ENCODE measurements at regions not wholly inside any gene's neighbourhood (a gene's known extent, or its start where the extent isn't known, plus 50 kb on each side); places are given as distances from the start of the nearest gene placed in this dataset.
A peak's percentile ranks its signal among the peaks of the same experiment; 100 is the strongest.
"Not testable (repeated sequence)": the region's sequence is repeated elsewhere in the genome, so short reads cannot be mapped to it uniquely, and the experiment has no call there.

- no peak for DNase-seq (ENCODE audit: low spot score)
Measured at GRCh38 chr1:229006121-229006870, 264.6 kb upstream of the RAB4A start.

- no peak for DNase-seq (ENCODE audit: low spot score)
Measured at GRCh38 chr1:229007167-229007566, 263.7 kb upstream of the RAB4A start.

GRCh38 chr1:229007701-229008100, 263.2 kb upstream of the RAB4A start:
- no peak for DNase-seq (ENCODE audit: low spot score)

DNA sequence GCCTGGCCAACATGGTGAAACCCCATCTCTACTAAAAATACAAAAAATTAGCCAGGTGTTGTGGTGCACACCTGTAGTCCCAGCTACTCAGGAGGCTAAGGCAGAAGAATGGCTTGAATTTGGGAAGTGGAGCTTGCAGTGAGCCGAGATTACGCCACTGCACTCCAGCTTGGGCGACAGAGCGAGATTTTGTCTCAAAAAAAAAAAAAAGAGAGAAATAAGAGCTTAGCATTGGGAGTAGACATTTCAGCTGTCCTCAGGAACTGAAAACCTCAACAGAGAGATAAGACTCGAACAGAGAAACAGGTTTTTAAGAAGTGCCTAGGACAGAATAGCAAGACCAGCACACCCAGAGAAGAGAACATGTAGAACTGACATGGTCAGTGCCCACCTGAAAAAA, 262.6 kb upstream of the RAB4A start:
- not testable (repeated sequence) for DNase-seq (ENCODE audit: low spot score)

DNA sequence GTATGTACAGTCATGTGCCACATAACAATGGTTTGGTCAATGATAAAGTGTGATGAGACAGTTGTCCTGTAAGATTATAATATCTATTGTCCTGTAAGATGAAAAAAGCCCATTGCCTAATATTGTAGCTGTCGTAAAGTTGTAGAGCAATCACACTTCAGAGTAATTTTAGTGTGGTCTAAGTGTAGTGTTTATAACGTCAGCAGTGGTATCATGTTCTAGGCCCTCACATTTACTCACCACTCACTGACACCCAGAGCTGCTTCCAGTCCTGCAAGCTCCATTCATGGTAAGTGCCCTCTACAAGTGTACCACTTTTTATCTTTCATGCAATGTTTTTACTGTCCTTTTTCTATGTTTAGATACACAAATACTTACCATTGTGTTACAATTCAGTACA, 259.9 kb upstream of the RAB4A start:
- DNase-seq (ENCODE audit: low spot score): no peak

DNA sequence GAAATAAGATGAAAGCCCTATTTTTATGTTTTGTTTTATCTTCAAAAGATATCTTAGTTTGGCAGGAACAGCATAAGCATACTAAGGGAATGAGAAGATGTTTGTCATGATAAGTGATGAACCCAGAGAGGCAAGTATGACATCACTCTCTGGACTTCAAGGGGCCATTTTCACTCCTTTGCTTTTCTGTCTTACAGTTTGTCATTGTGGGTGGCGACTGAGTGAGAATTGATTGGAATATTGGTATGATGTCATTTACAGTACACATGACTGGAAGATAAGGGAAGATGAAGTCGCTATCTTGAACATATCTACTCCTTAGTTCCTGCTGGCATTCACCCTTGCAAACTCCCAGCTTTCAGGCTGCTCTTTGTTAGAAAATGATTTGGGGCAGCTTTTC, 258.1 kb upstream of the RAB4A start:
- DNase-seq (ENCODE audit: low spot score): peak; percentile 66

DNA sequence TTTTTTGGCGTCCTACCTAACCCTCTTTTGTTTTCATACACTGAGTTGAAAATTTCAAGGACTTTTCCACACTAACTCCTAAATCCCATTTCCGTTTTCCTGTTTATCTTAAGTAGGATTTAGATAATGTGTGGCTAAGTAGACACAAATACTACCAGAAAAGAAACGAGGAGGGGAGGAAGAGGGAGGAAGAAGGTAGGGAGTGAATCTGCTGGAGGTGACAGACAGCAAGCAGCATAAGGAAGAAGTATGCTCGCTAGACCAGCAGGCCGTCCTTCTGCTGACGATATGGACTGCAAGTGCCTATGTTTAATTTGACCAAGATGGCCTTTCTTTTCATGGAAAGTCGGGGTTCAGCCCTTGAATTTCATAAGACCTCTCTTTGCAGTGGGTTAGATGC, 256.9 kb upstream of the RAB4A start:
- no peak for DNase-seq (ENCODE audit: low spot score)

DNA sequence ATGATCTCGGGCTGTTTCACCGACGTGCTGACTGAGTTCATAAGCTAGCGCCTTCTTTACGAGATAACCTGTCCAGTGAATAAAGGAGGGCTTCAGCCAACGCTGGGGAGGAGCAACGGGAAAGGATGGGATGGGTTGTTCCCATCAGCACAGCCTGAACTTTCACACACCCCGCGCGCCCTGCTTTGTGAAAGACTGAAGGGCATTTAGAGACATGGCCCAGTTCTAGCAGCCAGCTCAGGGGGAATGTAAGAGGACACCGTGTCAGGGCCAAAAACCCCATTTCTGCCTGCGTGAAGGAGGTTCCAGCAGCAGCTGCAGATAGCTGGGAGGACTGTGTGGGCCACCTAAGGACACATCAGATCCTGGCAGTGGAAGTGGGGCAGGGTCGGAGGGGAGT, 255.1 kb upstream of the RAB4A start:
- no peak for DNase-seq (ENCODE audit: low spot score)

DNA sequence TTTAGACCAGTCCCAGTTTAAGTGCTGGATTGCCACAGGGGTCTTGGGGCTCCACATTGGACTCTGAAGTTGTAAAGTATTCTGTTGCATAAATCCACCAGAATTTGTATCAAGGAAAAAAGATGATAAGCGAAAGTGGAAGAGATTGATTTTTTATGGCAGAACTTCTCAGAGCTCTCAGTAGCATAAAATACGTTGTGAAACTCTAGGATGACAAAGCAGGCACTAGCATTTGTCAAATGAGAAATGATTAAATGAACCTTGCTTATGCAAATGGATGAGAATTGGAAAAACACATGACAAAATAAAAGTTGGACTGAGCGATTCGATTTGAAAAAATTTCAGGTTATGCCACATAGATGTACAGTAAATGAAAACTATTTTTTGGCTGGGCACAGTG, 253.8 kb upstream of the RAB4A start:
- DNase-seq (ENCODE audit: low spot score): no peak

DNA sequence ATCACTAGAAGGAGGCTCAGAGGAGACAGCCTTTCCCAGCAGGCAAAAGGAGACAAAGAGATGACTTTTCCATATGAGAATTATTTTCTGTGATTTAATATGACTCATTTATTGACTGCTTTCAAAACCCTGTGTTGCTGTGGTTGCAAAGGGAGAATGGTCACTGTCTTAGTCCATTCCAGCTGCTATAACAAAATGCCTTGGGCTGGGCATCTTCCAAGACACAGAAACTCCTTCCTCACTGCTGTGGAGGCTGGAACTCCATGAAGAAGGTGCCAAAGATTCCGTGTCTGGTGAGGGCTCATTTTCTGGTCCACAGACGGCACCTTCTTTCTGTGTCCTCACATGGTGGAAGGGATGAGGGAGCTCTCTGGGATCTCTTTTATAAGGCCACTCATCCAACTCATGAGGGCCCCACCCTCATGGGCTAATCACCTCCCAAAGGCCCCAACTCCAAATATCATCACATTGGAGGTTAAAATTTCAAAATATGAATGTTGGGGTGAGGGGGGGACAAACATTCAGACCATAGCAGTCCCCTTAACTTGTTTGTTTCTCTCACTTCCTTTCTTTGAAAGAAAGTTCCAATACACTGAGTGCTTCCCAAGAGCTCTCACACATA, 252.1 kb upstream of the RAB4A start:
- DNase-seq (ENCODE audit: low spot score): no peak

DNA sequence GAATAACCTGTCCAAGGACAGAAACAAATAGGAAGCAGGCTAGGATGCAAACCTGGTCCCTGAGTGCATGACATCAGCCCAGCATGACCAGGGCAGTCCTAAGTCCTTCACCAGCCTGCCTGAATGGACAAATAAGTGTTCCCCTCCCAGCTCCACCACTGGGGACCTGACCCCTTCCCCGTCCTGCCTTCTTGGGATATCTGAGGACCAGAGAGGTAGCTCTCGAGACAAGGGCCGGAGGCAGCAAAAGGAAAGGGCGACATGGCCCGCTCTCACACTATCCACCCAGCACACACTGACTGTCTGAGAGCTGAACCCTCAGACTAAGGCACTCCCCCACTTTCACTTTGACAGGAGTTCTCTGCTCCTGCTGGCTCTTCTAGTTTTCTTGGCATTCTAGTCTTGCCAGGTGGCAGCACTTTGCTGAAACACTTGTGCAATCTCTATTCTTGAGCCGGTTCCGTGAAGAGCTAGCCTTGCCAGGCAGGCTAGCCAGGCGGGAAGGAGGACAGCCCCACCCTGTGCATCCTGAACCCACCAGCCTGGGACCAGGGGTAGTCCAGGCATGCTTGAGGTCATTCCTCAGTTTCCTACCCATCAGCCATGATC, 251.1 kb upstream of the RAB4A start:
- no peak for DNase-seq (ENCODE audit: low spot score)

GRCh38 chr1:229021034-229021433, 249.9 kb upstream of the RAB4A start:
- not testable (repeated sequence) for DNase-seq (ENCODE audit: low spot score)

GRCh38 chr1:229022595-229023333, 248.1 kb upstream of the RAB4A start:
- no peak for DNase-seq (ENCODE audit: low spot score)

GRCh38 chr1:229023651-229024300, 247.1 kb upstream of the RAB4A start:
- no peak for DNase-seq (ENCODE audit: low spot score)

- peak; percentile 90 for DNase-seq (ENCODE audit: low spot score)
Measured at GRCh38 chr1:229024528-229025130, 246.3 kb upstream of the RAB4A start.

- DNase-seq (ENCODE audit: low spot score): no peak
Measured at GRCh38 chr1:229025576-229025975, 245.3 kb upstream of the RAB4A start.

DNA sequence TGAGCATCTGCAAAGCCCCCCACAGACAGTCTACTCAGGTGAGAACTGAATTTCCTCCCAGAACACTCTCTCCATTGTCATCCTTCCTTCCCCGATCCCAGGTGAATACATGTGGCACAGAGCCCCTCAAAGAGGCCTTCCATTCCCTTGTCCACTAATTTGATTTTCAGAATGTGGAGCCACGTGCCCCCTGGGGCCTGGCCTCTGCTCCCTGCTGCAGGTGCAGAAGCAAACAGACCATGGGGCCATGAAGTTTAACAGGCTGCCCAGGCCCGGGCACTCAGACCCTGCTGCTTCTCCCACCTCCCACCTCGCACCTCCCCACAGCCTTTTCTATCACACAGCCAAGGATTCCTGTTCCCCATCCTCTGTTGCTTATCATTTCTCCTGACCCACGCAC, 243.8 kb upstream of the RAB4A start:
- DNase-seq (ENCODE audit: low spot score): no peak

DNA sequence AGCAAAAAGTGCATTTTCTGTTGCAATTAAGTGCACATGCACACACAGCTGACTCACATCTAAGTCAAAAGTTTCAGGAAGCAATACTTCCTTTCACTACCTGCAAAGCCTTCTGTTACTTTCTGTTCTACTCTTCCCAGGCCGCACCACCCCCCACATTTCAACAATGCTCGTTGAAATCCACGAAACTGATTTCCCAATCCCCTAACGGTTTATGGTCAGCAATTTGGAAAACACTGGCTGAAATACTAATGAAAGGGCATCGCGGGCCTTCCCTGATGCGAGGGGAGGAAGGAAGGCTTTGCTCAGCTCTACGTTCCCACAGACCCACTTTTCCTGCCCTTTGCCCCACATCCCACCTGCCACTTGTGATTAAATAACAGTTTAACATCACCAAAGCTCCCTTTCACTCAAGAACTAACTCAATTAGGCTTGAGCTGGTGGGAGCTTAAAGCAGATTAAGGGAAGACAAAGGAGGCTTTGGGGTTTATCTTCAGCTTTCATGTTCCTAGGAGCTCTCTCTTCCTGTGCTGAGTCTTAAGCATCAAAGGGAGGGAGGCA, 243.2 kb upstream of the RAB4A start:
- DNase-seq (ENCODE audit: low spot score): peak; percentile 42

DNA sequence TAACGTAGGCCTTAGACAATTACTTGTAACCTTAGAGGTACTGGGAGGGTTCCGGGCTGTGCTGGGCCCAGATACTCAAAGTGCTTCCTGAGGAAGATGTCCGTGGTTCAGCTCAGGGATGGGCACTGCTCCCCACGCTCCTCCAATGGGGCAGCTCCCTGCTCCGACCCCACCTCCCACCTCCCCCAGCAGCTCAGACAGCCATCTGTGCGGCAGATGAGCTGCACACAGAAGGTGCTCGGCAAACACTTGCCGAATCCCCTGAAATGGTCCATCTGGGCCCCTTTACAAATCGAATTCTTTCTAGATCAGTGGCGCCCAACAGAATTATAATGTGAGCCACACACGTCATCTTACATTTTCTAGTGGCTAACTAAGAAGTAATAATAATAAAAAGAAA, 242.4 kb upstream of the RAB4A start:
- no peak for DNase-seq (ENCODE audit: low spot score)

GRCh38 chr1:229028987-229029878, 241.7 kb upstream of the RAB4A start:
- no peak for DNase-seq (ENCODE audit: low spot score)
